ENCODE measurements at regions not wholly inside any gene's neighbourhood (a gene's known extent, or its start where the extent isn't known, plus 50 kb on each side); places are given as distances from the start of the nearest gene placed in this dataset.
"Not testable (repeated sequence)": the region's sequence is repeated elsewhere in the genome, so short reads cannot be mapped to it uniquely, and the experiment has no call there.

DNA sequence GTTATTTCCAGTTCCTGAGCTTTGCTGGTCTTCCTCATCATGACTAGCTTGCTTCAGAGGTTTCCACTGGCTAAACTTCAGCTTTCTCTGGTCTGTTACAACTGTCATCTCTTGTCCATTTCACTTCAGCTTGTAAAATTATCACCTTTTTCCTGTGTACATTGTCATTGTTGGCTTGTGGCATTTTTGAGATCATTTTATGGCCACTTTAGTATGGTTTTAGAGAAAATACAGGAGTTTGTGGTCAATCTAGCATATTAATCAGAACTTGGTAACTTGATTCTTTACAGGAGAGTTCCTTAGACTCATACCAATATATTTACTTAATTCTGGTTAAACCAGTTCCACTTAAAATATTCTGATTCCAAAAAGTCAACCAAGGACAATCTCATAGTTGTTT, 235.9 kb upstream of the KITLG start:
- Histone ChIP-seq H3K27me3 (ENCODE audit: insufficient read depth, low read depth) (no peaks in the 10 kb centered on the region), H3K4me2 (no peak overlapping the region), H3K4me1 (ENCODE audit: low read depth, poor library complexity, severe bottlenecking) (no peaks in the 10 kb centered on the region), H3K36me3 (ENCODE audit: insufficient read depth) (no peaks in the 10 kb centered on the region), H3K27ac (no peak overlapping the region), H3K9ac (no peak overlapping the region), H3K4me3 (IDR thresholded peaks at IDR 0.05; ENCODE audit: insufficient read depth, low read depth, low read length) (no peak overlapping the region), H3K79me2 (ENCODE audit: insufficient read depth, low read depth) (no peaks in the 10 kb centered on the region), H2AFZ (ENCODE audit: low read depth) (no peak overlapping the region), H4K20me1 (ENCODE audit: insufficient read depth) (no peaks in the 10 kb centered on the region)
- TF ChIP-seq CTCF (conservative IDR thresholded peaks at IDR 0.05; ENCODE audit: low read depth, low read length): no peak

DNA sequence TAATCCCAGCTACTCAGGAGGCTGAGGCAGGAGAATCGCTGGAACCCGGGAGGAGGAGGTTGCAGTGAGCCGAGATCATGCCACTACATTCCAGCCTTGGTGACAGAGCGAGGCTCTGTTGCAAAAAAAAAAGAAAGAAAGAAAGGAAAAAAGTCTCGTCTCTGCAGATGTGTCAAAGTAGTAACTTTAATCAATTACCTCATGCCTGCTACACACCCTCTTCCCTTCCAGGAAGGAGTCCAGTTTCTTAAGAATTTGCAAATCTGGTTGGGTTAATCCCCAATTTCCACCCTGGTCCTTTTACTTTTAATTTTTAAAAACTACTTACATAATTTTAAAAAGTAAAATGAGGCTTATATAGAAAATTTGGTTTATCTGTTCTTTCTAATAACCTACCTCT, 234.5 kb upstream of the KITLG start:
- no peak overlapping the region for H3K27ac ChIP-seq
- H3K4me1 ChIP-seq (ENCODE audit: low read depth, poor library complexity, severe bottlenecking): peaks cover 6% of the 10 kb centered on the region
- H3K79me2 ChIP-seq (ENCODE audit: insufficient read depth, low read depth): no peaks in the 10 kb centered on the region
- no peaks in the 10 kb centered on the region for H3K36me3 ChIP-seq (ENCODE audit: insufficient read depth)
- no peak overlapping the region for H3K9ac ChIP-seq
- no peak overlapping the region for H2AFZ ChIP-seq (ENCODE audit: low read depth)
- no peak for TF ChIP-seq CTCF (conservative IDR thresholded peaks at IDR 0.05; ENCODE audit: low read depth, low read length)
- H3K27me3 ChIP-seq (ENCODE audit: insufficient read depth, low read depth): no peaks in the 10 kb centered on the region
- no peaks in the 10 kb centered on the region for H4K20me1 ChIP-seq (ENCODE audit: insufficient read depth)
- no peak overlapping the region for H3K4me3 ChIP-seq (IDR thresholded peaks at IDR 0.05; ENCODE audit: insufficient read depth, low read depth, low read length)
- H3K4me2 ChIP-seq: no peak overlapping the region

DNA sequence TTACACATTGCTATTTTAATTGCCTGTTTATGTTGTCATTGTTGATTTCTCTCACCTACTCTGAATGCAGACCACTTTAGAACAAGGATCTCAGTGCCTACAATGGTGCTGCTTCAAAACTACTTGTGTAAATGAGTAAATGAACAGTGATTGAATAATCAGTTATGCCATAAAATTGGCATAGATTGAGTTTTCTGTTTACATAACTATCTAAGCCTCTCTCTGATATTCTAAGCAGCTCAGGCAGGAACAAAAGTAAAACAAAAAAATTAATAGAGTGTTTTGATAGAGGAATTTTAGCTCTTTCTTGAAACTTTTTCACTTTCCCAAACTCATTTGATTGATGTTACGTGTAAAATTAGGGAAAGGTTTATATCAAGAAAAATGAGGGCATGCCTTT, 232.3 kb upstream of the KITLG start:
- no peaks in the 10 kb centered on the region for H3K36me3 ChIP-seq (ENCODE audit: insufficient read depth)
- no peak overlapping the region for H3K4me2 ChIP-seq
- peaks cover 7% of the 10 kb centered on the region for H3K4me1 ChIP-seq (ENCODE audit: low read depth, poor library complexity, severe bottlenecking)
- no peak overlapping the region for H3K27ac ChIP-seq
- H3K27me3 ChIP-seq (ENCODE audit: insufficient read depth, low read depth): no peaks in the 10 kb centered on the region
- no peak overlapping the region for H3K4me3 ChIP-seq (IDR thresholded peaks at IDR 0.05; ENCODE audit: insufficient read depth, low read depth, low read length)
- H3K79me2 ChIP-seq (ENCODE audit: insufficient read depth, low read depth): no peaks in the 10 kb centered on the region
- no peaks in the 10 kb centered on the region for H4K20me1 ChIP-seq (ENCODE audit: insufficient read depth)
- no peak overlapping the region for H2AFZ ChIP-seq (ENCODE audit: low read depth)
- H3K9ac ChIP-seq: no peak overlapping the region
- TF ChIP-seq CTCF (conservative IDR thresholded peaks at IDR 0.05; ENCODE audit: low read depth, low read length): no peak

DNA sequence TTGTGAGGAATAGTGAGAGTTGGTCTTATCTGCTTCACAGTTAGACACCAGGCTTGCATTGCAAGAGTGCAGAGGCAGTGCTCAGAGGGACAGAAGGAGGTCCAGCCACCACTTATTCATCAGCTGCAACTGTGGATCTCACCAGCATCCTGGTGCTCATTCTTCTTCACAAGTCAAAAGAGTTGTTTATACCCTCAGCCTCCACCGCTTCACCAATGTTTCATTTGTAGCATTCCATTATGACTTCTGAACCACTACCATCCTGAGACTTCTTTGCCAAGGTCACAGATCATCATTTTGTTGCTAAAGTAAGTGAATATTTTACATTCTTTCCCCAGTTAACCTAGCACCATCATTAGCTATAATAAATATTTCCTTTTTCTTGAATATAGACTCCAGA, 230.5 kb upstream of the KITLG start:
- peaks cover 7% of the 10 kb centered on the region for H3K4me1 ChIP-seq (ENCODE audit: low read depth, poor library complexity, severe bottlenecking)
- no peaks in the 10 kb centered on the region for H3K36me3 ChIP-seq (ENCODE audit: insufficient read depth)
- TF ChIP-seq CTCF (conservative IDR thresholded peaks at IDR 0.05; ENCODE audit: low read depth, low read length): no peak
- no peak overlapping the region for H2AFZ ChIP-seq (ENCODE audit: low read depth)
- no peak overlapping the region for H3K27ac ChIP-seq
- no peak overlapping the region for H3K4me2 ChIP-seq
- no peak overlapping the region for H3K4me3 ChIP-seq (IDR thresholded peaks at IDR 0.05; ENCODE audit: insufficient read depth, low read depth, low read length)
- no peaks in the 10 kb centered on the region for H3K79me2 ChIP-seq (ENCODE audit: insufficient read depth, low read depth)
- no peaks in the 10 kb centered on the region for H3K27me3 ChIP-seq (ENCODE audit: insufficient read depth, low read depth)
- H3K9ac ChIP-seq: no peak overlapping the region
- no peaks in the 10 kb centered on the region for H4K20me1 ChIP-seq (ENCODE audit: insufficient read depth)

GRCh38 chr12:88809841-88810240, 229.6 kb upstream of the KITLG start:
- not testable (repeated sequence) for H3K36me3 ChIP-seq (ENCODE audit: insufficient read depth); H3K4me2 ChIP-seq; H3K27me3 ChIP-seq (ENCODE audit: insufficient read depth, low read depth); H4K20me1 ChIP-seq (ENCODE audit: insufficient read depth); H3K9ac ChIP-seq; H3K4me1 ChIP-seq (ENCODE audit: low read depth, poor library complexity, severe bottlenecking); H3K79me2 ChIP-seq (ENCODE audit: insufficient read depth, low read depth); H3K4me3 ChIP-seq (IDR thresholded peaks at IDR 0.05; ENCODE audit: insufficient read depth, low read depth, low read length); H3K27ac ChIP-seq; H2AFZ ChIP-seq (ENCODE audit: low read depth)
